Astrocyte (in vitro differentiated cells and primary cell): ENCODE measurements at regions not wholly inside any gene's neighbourhood (a gene's known extent, or its start where the extent isn't known, plus 50 kb on each side); places are given as distances from the start of the nearest gene placed in this dataset.

Experiments
- DNase-seq: peaks from one replicate; pipeline ENCODE4 v3.0.0-alpha.2; 2010; ENCODE audit warnings: low read depth
- FAIRE-seq: peaks from 2 replicates; lab custom pipeline; 2011; peaks lifted over from hg19 to GRCh38; lab: Jason Lieb, UNC
- H2AFZ ChIP-seq: 2 replicates; pipeline ENCODE4 v1.6.0; 2012; ENCODE audit warnings: low read depth, low read length, inconsistent platforms
- H3K27ac ChIP-seq: 2 replicates; pipeline ENCODE4 v1.5.1; 2011; ENCODE audit warnings: low read depth, low read length, inconsistent platforms
- H3K27me3 ChIP-seq: 2 replicates; pipeline ENCODE4 v1.6.0; 2011; ENCODE audit warnings: low read length, inconsistent platforms; ENCODE audit not compliant: insufficient read depth
- H3K36me3 ChIP-seq: 2 replicates; pipeline ENCODE4 v1.5.1; 2011; ENCODE audit warnings: low read length, inconsistent platforms; ENCODE audit not compliant: insufficient read depth
- H3K4me1 ChIP-seq: 2 replicates; pipeline ENCODE4 v1.5.1; 2011; ENCODE audit warnings: low read length, inconsistent platforms; ENCODE audit not compliant: insufficient read depth
- H3K4me2 ChIP-seq: 2 replicates; pipeline ENCODE4 v1.6.0; 2012; ENCODE audit warnings: low read length, inconsistent platforms
- H3K4me3 ChIP-seq: 2 replicates; pipeline ENCODE4 v1.5.1; 2011; ENCODE audit warnings: low read depth, mild to moderate bottlenecking, low read length, inconsistent platforms; ENCODE audit not compliant: insufficient read depth
- H3K79me2 ChIP-seq: 2 replicates; pipeline ENCODE4 v1.6.0; 2012; ENCODE audit warnings: mild to moderate bottlenecking, low read length, inconsistent platforms; ENCODE audit not compliant: insufficient read depth
- H3K9ac ChIP-seq: 2 replicates; pipeline ENCODE4 v1.6.0; 2012; ENCODE audit warnings: mild to moderate bottlenecking, low read length, inconsistent platforms
- H3K9me3 ChIP-seq: 2 replicates; pipeline ENCODE4 v1.5.1; 2012; ENCODE audit warnings: low read depth, mild to moderate bottlenecking, low read length, inconsistent platforms; ENCODE audit not compliant: insufficient read depth
- H4K20me1 ChIP-seq: 2 replicates; pipeline ENCODE4 v1.6.0; 2012; ENCODE audit warnings: low read length, inconsistent platforms; ENCODE audit not compliant: insufficient read depth
- H3K27ac Mint-ChIP-seq: one replicate; pipeline ENCODE4 v1.8.0; 2021; ENCODE audit warnings: mild to moderate bottlenecking, mixed read lengths; ENCODE audit not compliant: unreplicated experiment
- H3K27me3 Mint-ChIP-seq: one replicate; pipeline ENCODE4 v1.8.0; 2021; ENCODE audit warnings: low read depth, mixed read lengths; ENCODE audit not compliant: unreplicated experiment
- H3K36me3 Mint-ChIP-seq: one replicate; pipeline ENCODE4 v1.8.0; 2021; ENCODE audit warnings: low read depth, mixed read lengths; ENCODE audit not compliant: unreplicated experiment
- H3K4me1 Mint-ChIP-seq: one replicate; pipeline ENCODE4 v1.8.0; 2021; ENCODE audit warnings: low read depth, mixed read lengths; ENCODE audit not compliant: unreplicated experiment
- H3K4me3 Mint-ChIP-seq: one replicate; pipeline ENCODE4 v1.8.0; 2021; ENCODE audit warnings: mild to moderate bottlenecking, moderate library complexity, mixed read lengths; ENCODE audit not compliant: unreplicated experiment
- H3K9me3 Mint-ChIP-seq: one replicate; pipeline ENCODE4 v1.8.0; 2021; ENCODE audit warnings: mild to moderate bottlenecking, mixed read lengths; ENCODE audit not compliant: unreplicated experiment
- EZH2 ChIP-seq: IDR thresholded peaks from 2 replicates; pipeline ENCODE4 v1.6.1; 2012; ENCODE audit warnings: mild to moderate bottlenecking, low read length, inconsistent platforms; ENCODE audit not compliant: insufficient read depth
- TF ChIP-seq, protein P1 (sequence below): IDR thresholded peaks from 2 replicates; pipeline ENCODE4 v1.5.1; 2011; ENCODE audit warnings: low read depth, mild to moderate bottlenecking, inconsistent platforms, low read length, moderate library complexity; ENCODE audit not compliant: insufficient read depth

GRCh38 chr15:38028869-38029268 is 94.4 kb downstream of the TMCO5A start:
- no peak overlapping the region for H3K4me3 ChIP-seq
- H3K27me3 Mint-ChIP-seq = no peaks in the 10 kb centered on the region
- no peaks in the 10 kb centered on the region for H3K36me3 Mint-ChIP-seq
- no peaks in the 10 kb centered on the region for H4K20me1 ChIP-seq
- H3K36me3 ChIP-seq = no peaks in the 10 kb centered on the region
- FAIRE-seq = no peak
- H3K4me2 ChIP-seq = no peak overlapping the region
- H3K9ac ChIP-seq = no peak overlapping the region
- H3K4me3 Mint-ChIP-seq = no peak overlapping the region
- no peak overlapping the region for H2AFZ ChIP-seq
- no peak overlapping the region for H3K27ac Mint-ChIP-seq
- DNase-seq = peak; percentile 15
- H3K4me1 Mint-ChIP-seq = peaks cover 3% of the 10 kb centered on the region
- H3K9me3 ChIP-seq = no peaks in the 10 kb centered on the region
- H3K79me2 ChIP-seq = no peaks in the 10 kb centered on the region
- H3K27ac ChIP-seq = no peak overlapping the region
- no peaks in the 10 kb centered on the region for H3K4me1 ChIP-seq
- no peak for TF ChIP-seq EZH2
- TF ChIP-seq, protein P1, sequence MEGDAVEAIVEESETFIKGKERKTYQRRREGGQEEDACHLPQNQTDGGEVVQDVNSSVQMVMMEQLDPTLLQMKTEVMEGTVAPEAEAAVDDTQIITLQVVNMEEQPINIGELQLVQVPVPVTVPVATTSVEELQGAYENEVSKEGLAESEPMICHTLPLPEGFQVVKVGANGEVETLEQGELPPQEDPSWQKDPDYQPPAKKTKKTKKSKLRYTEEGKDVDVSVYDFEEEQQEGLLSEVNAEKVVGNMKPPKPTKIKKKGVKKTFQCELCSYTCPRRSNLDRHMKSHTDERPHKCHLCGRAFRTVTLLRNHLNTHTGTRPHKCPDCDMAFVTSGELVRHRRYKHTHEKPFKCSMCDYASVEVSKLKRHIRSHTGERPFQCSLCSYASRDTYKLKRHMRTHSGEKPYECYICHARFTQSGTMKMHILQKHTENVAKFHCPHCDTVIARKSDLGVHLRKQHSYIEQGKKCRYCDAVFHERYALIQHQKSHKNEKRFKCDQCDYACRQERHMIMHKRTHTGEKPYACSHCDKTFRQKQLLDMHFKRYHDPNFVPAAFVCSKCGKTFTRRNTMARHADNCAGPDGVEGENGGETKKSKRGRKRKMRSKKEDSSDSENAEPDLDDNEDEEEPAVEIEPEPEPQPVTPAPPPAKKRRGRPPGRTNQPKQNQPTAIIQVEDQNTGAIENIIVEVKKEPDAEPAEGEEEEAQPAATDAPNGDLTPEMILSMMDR = peak; percentile 8
- no peaks in the 10 kb centered on the region for H3K27me3 ChIP-seq
- peaks cover 9% of the 10 kb centered on the region for H3K9me3 Mint-ChIP-seq

DNA sequence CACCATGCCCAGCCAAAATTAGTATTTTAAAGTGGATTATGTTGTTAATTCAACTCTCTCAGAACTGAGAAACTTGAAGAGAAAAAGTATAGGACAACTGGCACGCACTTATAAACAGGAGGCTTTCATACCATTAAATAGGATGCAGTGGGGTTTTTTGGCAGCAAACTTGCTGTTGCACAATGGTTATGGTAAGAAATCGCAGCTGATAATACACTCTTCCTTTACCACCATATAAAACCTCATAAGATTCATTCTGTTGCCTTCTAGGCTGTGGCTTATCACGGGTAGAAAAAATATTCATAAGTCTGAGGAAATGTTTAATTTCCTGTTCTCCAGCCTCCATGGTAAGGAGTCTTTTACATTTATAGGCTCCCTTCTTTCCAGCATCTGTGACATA is 95.3 kb downstream of the TMCO5A start:
- no peaks in the 10 kb centered on the region for H3K9me3 ChIP-seq
- no peak overlapping the region for H3K4me2 ChIP-seq
- FAIRE-seq = no peak
- H2AFZ ChIP-seq = no peak overlapping the region
- H3K36me3 Mint-ChIP-seq = no peaks in the 10 kb centered on the region
- no peaks in the 10 kb centered on the region for H4K20me1 ChIP-seq
- H3K27ac ChIP-seq = no peak overlapping the region
- H3K4me1 Mint-ChIP-seq = peaks cover 3% of the 10 kb centered on the region
- DNase-seq = peak; percentile 38
- no peaks in the 10 kb centered on the region for H3K4me1 ChIP-seq
- no peak overlapping the region for H3K9ac ChIP-seq
- H3K79me2 ChIP-seq = no peaks in the 10 kb centered on the region
- H3K36me3 ChIP-seq = no peaks in the 10 kb centered on the region
- peaks cover 9% of the 10 kb centered on the region for H3K9me3 Mint-ChIP-seq
- H3K4me3 Mint-ChIP-seq = no peak overlapping the region
- no peaks in the 10 kb centered on the region for H3K27me3 ChIP-seq
- H3K27ac Mint-ChIP-seq = no peak overlapping the region
- TF ChIP-seq EZH2 = no peak
- TF ChIP-seq, protein P1 = no peak
- no peaks in the 10 kb centered on the region for H3K27me3 Mint-ChIP-seq
- no peak overlapping the region for H3K4me3 ChIP-seq

DNA sequence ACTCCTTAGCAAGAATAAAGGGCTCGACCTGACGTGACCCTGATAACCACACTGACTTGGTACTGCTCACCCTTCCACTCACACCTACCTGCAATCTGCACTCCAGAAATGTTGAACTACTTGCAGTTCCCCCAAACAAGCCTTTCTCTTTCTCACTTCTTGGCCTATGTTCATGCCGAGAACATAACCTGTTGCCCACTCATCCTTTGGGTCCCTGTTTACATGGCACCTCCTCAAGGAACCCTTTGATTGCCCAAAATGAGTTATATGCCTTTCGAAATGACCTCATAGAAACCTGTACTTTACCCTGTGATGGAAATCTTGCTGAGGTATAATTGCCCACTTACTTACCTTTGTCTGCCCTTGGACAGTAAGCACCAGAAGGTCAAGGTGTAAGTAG is 96.2 kb downstream of the TMCO5A start:
- Histone ChIP-seq H3K4me3 (no peak overlapping the region), H3K36me3 (no peaks in the 10 kb centered on the region), H3K9ac (no peak overlapping the region), H3K4me1 (peaks cover 1% of the 10 kb centered on the region), H3K4me2 (no peak overlapping the region), H3K27ac (no peak overlapping the region), H3K79me2 (no peaks in the 10 kb centered on the region), H3K9me3 (no peaks in the 10 kb centered on the region), H2AFZ (no peak overlapping the region), H3K27me3 (no peaks in the 10 kb centered on the region), H4K20me1 (no peaks in the 10 kb centered on the region)
- Mint-ChIP-seq H3K9me3 (peaks cover 9% of the 10 kb centered on the region), H3K36me3 (no peaks in the 10 kb centered on the region), H3K27me3 (no peaks in the 10 kb centered on the region), H3K4me1 (peaks cover 3% of the 10 kb centered on the region), H3K27ac (no peak overlapping the region), H3K4me3 (no peak overlapping the region)
- no peak for DNase-seq
- no peak for FAIRE-seq
- no peak for TF ChIP-seq EZH2
- TF ChIP-seq, protein P1 = no peak
